Embryonic facial prominence (tissue), 1 donor: ENCODE measurements at regions not wholly inside any gene's neighbourhood (a gene's known extent, or its start where the extent isn't known, plus 50 kb on each side); places are given as distances from the start of the nearest gene placed in this dataset.

Experiments
- DNase-seq: peaks from one replicate; pipeline ENCODE4 v3.0.0-alpha.2; 2016; ENCODE audit errors: extremely low spot score

GRCh38 chr5:8320244-8320643 is 451.3 kb downstream of the MTRR start:
- no peak for DNase-seq

GRCh38 chr5:8321272-8321671 is 452.3 kb downstream of the MTRR start:
- DNase-seq: no peak

GRCh38 chr5:8322484-8322883 is 453.5 kb downstream of the MTRR start:
- DNase-seq: no peak

GRCh38 chr5:8327016-8327415 is 458.1 kb downstream of the MTRR start:
- no peak for DNase-seq

- no peak for DNase-seq
These were observed 460.8 kb downstream of the MTRR start for GRCh38 chr5:8329773-8330172.

- DNase-seq: no peak
These were observed 463.9 kb downstream of the MTRR start for GRCh38 chr5:8332666-8333445.

GRCh38 chr5:8333485-8333884 is 464.5 kb downstream of the MTRR start:
- no peak for DNase-seq

- no peak for DNase-seq
These were observed 465.0 kb downstream of the MTRR start for GRCh38 chr5:8333977-8334376.

- no peak for DNase-seq
These were observed 471.3 kb downstream of the MTRR start for GRCh38 chr5:8340261-8340660.

GRCh38 chr5:8340739-8341344 is 471.9 kb downstream of the MTRR start:
- DNase-seq: no peak

- no peak for DNase-seq
These were observed 472.5 kb downstream of the MTRR start for GRCh38 chr5:8341406-8341805.

- no peak for DNase-seq
These were observed 479.0 kb downstream of the MTRR start for GRCh38 chr5:8347984-8348383.

GRCh38 chr5:8349855-8350254 is 480.9 kb downstream of the MTRR start:
- DNase-seq: no peak

- no peak for DNase-seq
These were observed 481.8 kb downstream of the MTRR start for GRCh38 chr5:8350644-8351339.

GRCh38 chr5:8355981-8356380 is 487.0 kb downstream of the MTRR start:
- no peak for DNase-seq

- no peak for DNase-seq
These were observed 491.1 kb downstream of the MTRR start for GRCh38 chr5:8360012-8360411.

- DNase-seq: no peak
These were observed 493.5 kb downstream of the MTRR start for GRCh38 chr5:8362495-8362894.

GRCh38 chr5:8363138-8363537 is 494.2 kb downstream of the MTRR start:
- DNase-seq: no peak

- no peak for DNase-seq
These were observed 497.3 kb downstream of the MTRR start for GRCh38 chr5:8366266-8366665.

- no peak for DNase-seq
These were observed 507.5 kb downstream of the MTRR start for GRCh38 chr5:8376478-8376877.

- no peak for DNase-seq
These were observed 513.0 kb downstream of the MTRR start for GRCh38 chr5:8381972-8382371.

GRCh38 chr5:8382456-8382855 is 513.5 kb downstream of the MTRR start:
- no peak for DNase-seq

- DNase-seq: no peak
These were observed 514.7 kb downstream of the MTRR start for GRCh38 chr5:8383616-8384015.
